Peyer's patch (tissue), 4 donors: ENCODE measurements at regions not wholly inside any gene's neighbourhood (a gene's known extent, or its start where the extent isn't known, plus 50 kb on each side); places are given as distances from the start of the nearest gene placed in this dataset.
A peak's percentile ranks its signal among the peaks of the same experiment; 100 is the strongest.

Source experiments
- DNase-seq, 3 donors: peaks; one replicate each; pipeline ENCODE4 v3.0.0-alpha.2; 2017 to 2019
- H3K27ac ChIP-seq, 4 donors: fragments of 200-600 bp; sonication (generic); one replicate each; pipeline ENCODE4 v1.5.1; 2016 to 2019
- H3K27me3 ChIP-seq, 2 donors: fragments of 200-600 bp; sonication (generic); one replicate each; pipeline ENCODE4 v1.5.1; 2019
- H3K36me3 ChIP-seq, 3 donors: fragments of 200-600 bp; sonication (generic); one replicate each; pipeline ENCODE4 v1.5.1; 2016 to 2019
- H3K4me1 ChIP-seq, 4 donors: fragments of 200-600 bp; sonication (generic); one replicate each; pipeline ENCODE4 v1.5.1; 2016 to 2019
- H3K4me3 ChIP-seq, 4 donors: fragments of 200-600 bp; sonication (generic); 1 replicate in 3 of 4; 2 replicates in 1 of 4; pipeline ENCODE4 v1.5.1; 2016 to 2019; ENCODE audit warnings: mild to moderate bottlenecking in 1 of 4
- H3K9me3 ChIP-seq, 4 donors: fragments of 200-600 bp; sonication (generic); one replicate each; pipeline ENCODE4 v1.5.1; 2016 to 2019; ENCODE audit warnings: mild to moderate bottlenecking in 1 of 4
- POLR2A ChIP-seq, 2 donors: fragments of 450-650 bp; IDR thresholded peaks; one replicate each; pipeline ENCODE4 v1.5.1; 2017; ENCODE audit warnings: antibody characterized with exemption in 2 of 2, mild to moderate bottlenecking in 2 of 2, moderate library complexity in 2 of 2
- TF ChIP-seq, protein P1 (sequence below), 6 experiments: fragments of 450-650 bp in 4 of 6; fragments of 200-600 bp in 2 of 6; sonication (generic) in 1 of 6; IDR thresholded peaks; one replicate each; pipeline ENCODE4 v1.5.1; 2017 to 2019; ENCODE audit warnings: antibody characterized with exemption in 6 of 6, mild to moderate bottlenecking in 3 of 6, moderate library complexity in 1 of 6

DNA sequence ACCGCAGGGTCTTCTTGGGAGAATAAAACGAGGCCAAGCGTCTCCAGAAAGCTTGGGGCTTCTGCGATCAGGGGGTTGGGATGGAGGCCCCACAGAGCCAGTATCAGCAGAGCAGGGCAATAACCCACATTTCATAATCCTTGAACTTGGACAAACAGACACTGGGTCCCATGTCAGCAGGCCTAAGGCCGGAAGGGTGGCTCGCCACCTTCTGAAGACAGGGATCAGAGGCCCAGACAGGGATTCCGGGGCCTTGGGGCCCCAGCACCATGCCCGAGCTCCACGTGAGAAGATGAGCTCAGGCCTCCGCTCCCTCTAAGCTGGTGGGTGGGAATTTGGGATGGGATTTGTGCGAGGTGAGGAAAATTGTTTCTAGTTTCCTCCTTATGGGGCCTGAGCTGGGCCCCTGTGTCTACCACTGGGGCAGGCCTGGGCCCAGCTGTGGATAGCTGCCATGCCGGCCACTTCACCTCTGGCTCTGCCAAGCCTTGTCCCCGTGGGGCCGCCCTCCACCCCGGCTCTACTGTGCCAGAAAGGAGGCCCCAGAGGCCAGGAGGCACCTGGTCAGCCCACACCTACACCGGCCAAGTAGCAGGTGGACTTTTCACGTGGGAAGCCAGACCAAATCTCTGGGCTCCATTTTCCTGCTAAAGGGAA, 67.2 kb upstream of the DLK1 start:
- Histone ChIP-seq H3K36me3 (no peaks in the 10 kb centered on the region), H3K9me3 (no peaks in the 10 kb centered on the region), H3K27ac (no peak overlapping the region), H3K27me3 (no peaks in the 10 kb centered on the region), H3K4me1 (peaks cover 0 to 6% (median 0%) of the 10 kb centered on the region in 4 donors), H3K4me3 (no peak overlapping the region)
- TF ChIP-seq, protein P1, sequence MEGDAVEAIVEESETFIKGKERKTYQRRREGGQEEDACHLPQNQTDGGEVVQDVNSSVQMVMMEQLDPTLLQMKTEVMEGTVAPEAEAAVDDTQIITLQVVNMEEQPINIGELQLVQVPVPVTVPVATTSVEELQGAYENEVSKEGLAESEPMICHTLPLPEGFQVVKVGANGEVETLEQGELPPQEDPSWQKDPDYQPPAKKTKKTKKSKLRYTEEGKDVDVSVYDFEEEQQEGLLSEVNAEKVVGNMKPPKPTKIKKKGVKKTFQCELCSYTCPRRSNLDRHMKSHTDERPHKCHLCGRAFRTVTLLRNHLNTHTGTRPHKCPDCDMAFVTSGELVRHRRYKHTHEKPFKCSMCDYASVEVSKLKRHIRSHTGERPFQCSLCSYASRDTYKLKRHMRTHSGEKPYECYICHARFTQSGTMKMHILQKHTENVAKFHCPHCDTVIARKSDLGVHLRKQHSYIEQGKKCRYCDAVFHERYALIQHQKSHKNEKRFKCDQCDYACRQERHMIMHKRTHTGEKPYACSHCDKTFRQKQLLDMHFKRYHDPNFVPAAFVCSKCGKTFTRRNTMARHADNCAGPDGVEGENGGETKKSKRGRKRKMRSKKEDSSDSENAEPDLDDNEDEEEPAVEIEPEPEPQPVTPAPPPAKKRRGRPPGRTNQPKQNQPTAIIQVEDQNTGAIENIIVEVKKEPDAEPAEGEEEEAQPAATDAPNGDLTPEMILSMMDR (IDR thresholded peaks at IDR 0.05): no peak
- no peak for TF ChIP-seq POLR2A (IDR thresholded peaks at IDR 0.05)
- no peak for DNase-seq

DNA sequence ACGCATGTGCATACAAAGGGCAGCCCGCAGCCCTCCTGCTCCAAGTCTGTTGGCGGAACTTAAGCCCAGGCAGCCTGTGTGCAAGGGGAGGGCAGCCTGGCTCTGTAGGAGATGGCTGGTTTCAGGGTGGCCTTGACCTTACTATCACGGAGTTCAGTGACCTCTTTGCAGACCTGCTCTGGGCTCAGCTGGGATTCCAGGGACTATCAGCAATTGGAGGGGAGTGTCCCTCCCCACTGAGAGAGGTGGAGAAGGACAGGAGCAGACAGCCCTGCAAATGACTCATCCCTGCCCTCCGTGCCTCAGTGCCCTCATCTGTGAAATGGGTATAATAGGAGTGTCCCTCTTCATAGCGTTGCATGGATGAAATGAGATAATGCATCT, 66.2 kb upstream of the DLK1 start:
- no peaks in the 10 kb centered on the region for H3K27me3 ChIP-seq
- H3K9me3 ChIP-seq: no peaks in the 10 kb centered on the region
- no peaks in the 10 kb centered on the region for H3K36me3 ChIP-seq
- no peak overlapping the region for H3K27ac ChIP-seq
- TF ChIP-seq, protein P1 (IDR thresholded peaks at IDR 0.05): no peak
- no peak for TF ChIP-seq POLR2A (IDR thresholded peaks at IDR 0.05)
- H3K4me3 ChIP-seq: no peak overlapping the region
- H3K4me1 ChIP-seq: peaks cover 0 to 9% (median 0%) of the 10 kb centered on the region in 4 donors
- DNase-seq: no peak

DNA sequence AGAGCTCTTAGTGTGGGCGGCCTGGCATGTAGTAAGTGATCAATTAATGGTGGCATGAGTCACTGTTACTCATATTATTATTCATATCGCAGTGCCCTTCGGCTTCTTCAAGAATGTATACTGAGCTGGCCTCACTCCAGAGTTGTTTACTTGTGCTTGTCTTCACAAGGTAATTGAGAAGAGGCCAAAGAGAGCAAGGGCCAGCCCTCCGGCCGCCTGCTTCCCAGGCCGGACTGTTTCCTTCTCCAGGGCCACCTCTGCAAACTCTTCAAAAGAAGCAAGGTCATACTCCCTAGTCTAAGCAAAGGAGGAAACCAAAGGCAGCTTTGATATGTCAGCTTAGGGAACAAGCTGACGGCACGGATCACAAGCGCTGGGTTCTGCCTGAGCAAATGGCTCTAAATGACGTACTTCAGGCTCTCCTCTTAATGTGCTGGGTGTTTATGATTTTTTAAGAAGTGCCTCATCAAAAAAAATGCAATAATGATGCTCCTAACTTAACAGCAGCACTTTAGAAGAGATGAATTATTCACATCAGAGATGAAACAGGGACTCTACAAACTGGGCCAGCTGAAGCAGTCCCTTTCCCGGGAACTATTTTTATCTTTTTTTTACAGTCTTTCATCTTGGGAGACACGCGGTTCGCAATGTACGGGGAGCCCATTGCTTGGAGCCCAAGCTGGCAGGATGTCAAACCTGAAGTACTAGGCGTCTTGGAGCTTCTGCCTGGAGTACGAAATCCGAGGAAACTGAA, 65.6 kb upstream of the DLK1 start:
- Histone ChIP-seq H3K27ac (no peak overlapping the region), H3K4me3 (no peak overlapping the region), H3K4me1 (peaks cover 0 to 13% (median 0%) of the 10 kb centered on the region in 4 donors), H3K36me3 (no peaks in the 10 kb centered on the region), H3K9me3 (no peaks in the 10 kb centered on the region), H3K27me3 (no peaks in the 10 kb centered on the region)
- no peak for DNase-seq
- TF ChIP-seq, protein P1 (IDR thresholded peaks at IDR 0.05): no peak
- TF ChIP-seq POLR2A (IDR thresholded peaks at IDR 0.05): no peak

DNA sequence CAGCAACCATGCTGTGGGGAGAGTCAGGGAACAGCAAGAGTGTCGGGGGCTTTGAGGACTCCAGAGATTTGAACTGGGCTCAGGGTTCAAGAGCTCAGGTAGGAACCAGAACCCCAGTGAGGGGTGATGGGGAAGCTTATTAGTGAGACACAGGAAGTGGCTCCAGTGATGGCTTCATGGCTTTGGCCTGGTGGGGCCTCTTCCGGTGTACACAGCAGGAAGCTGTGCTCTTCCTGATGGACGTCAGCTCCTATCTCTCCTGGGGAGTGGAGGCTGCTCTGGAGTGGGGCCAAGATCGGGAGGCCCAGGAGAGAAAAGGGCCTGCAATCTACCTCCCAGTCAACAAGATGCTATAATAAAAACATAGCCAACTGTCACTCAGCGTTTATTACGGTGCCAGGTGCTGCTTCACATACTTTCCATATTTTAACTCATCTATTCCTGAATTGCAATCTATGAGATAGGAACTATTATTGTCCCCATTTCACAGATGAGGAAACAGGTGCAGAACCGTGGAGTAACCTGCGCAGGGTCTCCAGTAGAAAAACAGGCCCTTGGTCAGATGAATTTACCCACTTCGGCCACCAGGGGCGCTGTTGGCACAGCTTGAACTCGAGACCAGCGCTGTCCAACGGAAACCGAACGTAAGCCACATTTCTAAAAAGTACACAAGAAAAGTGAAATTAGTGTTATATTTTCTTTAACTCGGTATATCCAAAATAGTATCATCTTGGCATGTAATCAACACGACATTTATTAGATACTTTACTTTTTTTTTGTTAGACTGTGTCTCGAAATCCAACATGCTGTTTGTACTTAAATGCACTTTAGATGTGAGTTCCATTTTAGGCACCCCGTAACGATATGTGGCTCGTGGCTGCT, 63.6 kb upstream of the DLK1 start:
- no peaks in the 10 kb centered on the region for H3K9me3 ChIP-seq
- peak; percentile 45 to 82 (median 80) for DNase-seq
- TF ChIP-seq POLR2A (IDR thresholded peaks at IDR 0.05): no peak
- TF ChIP-seq, protein P1 (IDR thresholded peaks at IDR 0.05): peak; percentile 55 to 90 (median 84)
- no peak overlapping the region for H3K4me3 ChIP-seq
- no peaks in the 10 kb centered on the region for H3K27me3 ChIP-seq
- no peak overlapping the region for H3K27ac ChIP-seq
- H3K4me1 ChIP-seq: peaks cover 0 to 23% (median 0%) of the 10 kb centered on the region in 4 donors
- H3K36me3 ChIP-seq: no peaks in the 10 kb centered on the region

DNA sequence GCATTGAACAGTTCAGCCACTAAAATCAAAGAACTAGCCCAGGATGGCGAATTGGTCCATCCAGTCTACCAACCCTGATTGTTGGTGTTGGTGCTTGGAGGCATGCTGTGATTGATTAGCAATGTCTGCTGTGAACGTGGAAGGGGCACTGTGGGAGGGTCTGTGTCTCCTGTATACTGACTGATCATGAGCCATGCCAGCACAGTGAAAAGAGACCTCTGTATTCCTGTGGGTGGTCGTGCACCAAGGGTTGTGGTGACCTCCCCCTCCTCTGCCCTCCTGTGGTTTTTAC, 63.0 kb upstream of the DLK1 start:
- H3K9me3 ChIP-seq: no peaks in the 10 kb centered on the region

More for the DNA sequence above, 63.0 kb upstream of the DLK1 start:
- Histone ChIP-seq H3K36me3 (no peaks in the 10 kb centered on the region), H3K4me3 (no peak overlapping the region), H3K27me3 (no peaks in the 10 kb centered on the region), H3K27ac (no peak overlapping the region), H3K4me1 (peaks cover 0 to 29% (median 2%) of the 10 kb centered on the region in 4 donors)
- no peak for DNase-seq
- TF ChIP-seq, protein P1 (IDR thresholded peaks at IDR 0.05): no peak
- TF ChIP-seq POLR2A (IDR thresholded peaks at IDR 0.05): no peak
